Kidney epithelial cell (primary cell): ENCODE measurements at regions not wholly inside any gene's neighbourhood (a gene's known extent, or its start where the extent isn't known, plus 50 kb on each side); places are given as distances from the start of the nearest gene placed in this dataset.

Source experiments
- DNase-seq: peaks from one replicate; pipeline ENCODE4 v3.0.0-alpha.2; 2010; ENCODE audit warnings: low read depth
- H3K27me3 ChIP-seq: 2 replicates; pipeline ENCODE4 v1.6.0; 2011; ENCODE audit warnings: low read length; ENCODE audit not compliant: control insufficient read depth, insufficient read depth
- H3K36me3 ChIP-seq: 2 replicates; pipeline ENCODE4 v1.5.1; 2011; ENCODE audit warnings: low read length; ENCODE audit not compliant: control insufficient read depth, insufficient read depth
- H3K4me3 ChIP-seq: 2 replicates; pipeline ENCODE4 v1.5.1; 2011; ENCODE audit warnings: low read depth, mild to moderate bottlenecking, control low read depth, low read length
- CTCF ChIP-seq: IDR thresholded peaks from 2 replicates; pipeline ENCODE4 v1.5.1; 2011; ENCODE audit warnings: mild to moderate bottlenecking, moderate library complexity, low read length, control low read depth, inconsistent platforms; ENCODE audit not compliant: insufficient read depth, poor library complexity, severe bottlenecking

DNA sequence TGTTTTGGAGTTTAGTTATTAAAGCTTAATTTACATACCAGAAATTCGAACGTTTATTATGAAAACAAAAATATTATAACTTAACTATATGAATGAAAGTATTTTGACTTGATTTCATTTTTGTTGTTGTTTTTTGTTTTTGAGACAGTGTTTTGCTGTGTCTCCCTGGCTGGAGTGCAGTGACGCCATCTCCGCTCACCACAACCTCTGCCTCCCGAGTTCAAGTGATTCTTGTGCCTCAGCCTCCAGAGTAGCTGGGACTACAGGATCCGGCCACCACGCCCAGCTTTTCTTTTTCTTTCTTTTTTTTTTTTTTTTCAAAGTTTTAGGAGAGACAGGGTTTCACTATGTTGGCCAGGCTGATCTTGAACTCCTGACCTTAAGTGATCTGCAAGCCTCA is 392.6 kb downstream of the PCDH17 start:
- Histone ChIP-seq H3K4me3 (no peak overlapping the region), H3K36me3 (no peaks in the 10 kb centered on the region), H3K27me3 (no peaks in the 10 kb centered on the region)
- TF ChIP-seq CTCF: no peak
- DNase-seq: no peak

- DNase-seq: no peak
- H3K4me3 ChIP-seq: no peak overlapping the region
- TF ChIP-seq CTCF: no peak
- no peaks in the 10 kb centered on the region for H3K27me3 ChIP-seq
- H3K36me3 ChIP-seq: no peaks in the 10 kb centered on the region
Measured at GRCh38 chr13:58025821-58026220, 394.3 kb downstream of the PCDH17 start.

DNA sequence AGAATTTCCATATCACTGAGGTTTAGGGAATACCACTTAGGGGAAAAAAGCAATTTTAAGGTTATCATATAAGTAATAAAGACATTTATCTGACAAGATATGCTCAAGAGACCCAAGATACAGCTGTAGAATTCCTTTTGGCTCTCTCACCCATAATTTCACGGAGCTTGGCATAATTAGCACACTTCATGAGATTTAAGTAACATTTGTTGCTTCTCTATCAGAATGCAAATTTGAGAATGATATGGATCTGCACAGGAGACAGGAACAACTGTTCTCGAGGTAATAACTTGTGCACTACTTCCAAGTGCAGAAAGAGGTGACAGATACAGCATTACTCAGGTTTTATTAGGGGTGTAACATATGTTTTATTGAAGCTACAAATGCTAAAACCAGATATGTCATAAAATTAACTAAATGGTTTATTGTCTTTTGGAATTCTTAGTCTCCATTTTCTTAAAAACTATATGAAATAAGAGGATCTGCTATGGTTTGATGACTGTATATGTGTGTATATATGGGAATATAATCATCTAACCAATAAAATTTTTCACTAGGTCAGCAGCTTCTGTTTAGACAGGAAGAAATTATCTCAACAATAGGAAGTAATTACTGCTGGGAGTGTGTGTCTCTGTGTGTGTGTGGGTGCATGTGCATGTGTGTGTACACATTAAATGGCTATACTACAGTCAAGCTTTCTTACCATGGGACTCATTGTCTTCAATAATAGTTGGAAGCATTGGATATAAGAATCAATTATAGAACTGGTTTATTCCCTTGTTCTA is 401.3 kb downstream of the PCDH17 start:
- no peaks in the 10 kb centered on the region for H3K36me3 ChIP-seq
- no peak for DNase-seq
- H3K27me3 ChIP-seq: no peaks in the 10 kb centered on the region
- H3K4me3 ChIP-seq: no peak overlapping the region
- TF ChIP-seq CTCF: no peak

GRCh38 chr13:58043971-58044370 is 412.4 kb downstream of the PCDH17 start:
- no peak for TF ChIP-seq CTCF
- DNase-seq: no peak
- Histone ChIP-seq H3K27me3 (no peaks in the 10 kb centered on the region), H3K4me3 (no peak overlapping the region), H3K36me3 (no peaks in the 10 kb centered on the region)

GRCh38 chr13:58048670-58049069 is 417.1 kb downstream of the PCDH17 start:
- peak; percentile 1 for DNase-seq
- Histone ChIP-seq H3K27me3 (no peaks in the 10 kb centered on the region), H3K4me3 (no peak overlapping the region), H3K36me3 (no peaks in the 10 kb centered on the region)
- no peak for TF ChIP-seq CTCF

GRCh38 chr13:58051396-58051795 is 419.9 kb downstream of the PCDH17 start:
- Histone ChIP-seq H3K27me3 (no peaks in the 10 kb centered on the region), H3K36me3 (no peaks in the 10 kb centered on the region), H3K4me3 (no peak overlapping the region)

More at GRCh38 chr13:58051396-58051795, 419.9 kb downstream of the PCDH17 start:
- no peak for DNase-seq
- TF ChIP-seq CTCF: no peak
